Brain microvascular endothelial cell (primary cell): ENCODE measurements at regions not wholly inside any gene's neighbourhood (a gene's known extent, or its start where the extent isn't known, plus 50 kb on each side); places are given as distances from the start of the nearest gene placed in this dataset.

Source experiments
- DNase-seq: peaks from one replicate; pipeline ENCODE4 v3.0.0-alpha.2; 2020
- H3K27ac ChIP-seq: fragments of 250-450 bp; sonication (Bioruptor Pico); 2 replicates; pipeline ENCODE4 v1.5.1; 2020; ENCODE audit warnings: mild to moderate bottlenecking, moderate library complexity
- H3K27me3 ChIP-seq: fragments of 250-450 bp; sonication (Bioruptor Pico); replicated peaks from 2 replicates; pipeline ENCODE4 v1.5.1; 2020; ENCODE audit warnings: mild to moderate bottlenecking
- H3K36me3 ChIP-seq: fragments of 250-450 bp; sonication (Bioruptor Pico); replicated peaks from 2 replicates; pipeline ENCODE4 v1.5.1; 2020; ENCODE audit warnings: mild to moderate bottlenecking
- H3K4me3 ChIP-seq: 2 replicates; pipeline ENCODE4 v1.5.1; 2011; ENCODE audit warnings: low read depth, mild to moderate bottlenecking, control low read depth, low read length, moderate library complexity
- CTCF ChIP-seq: IDR thresholded peaks from 2 replicates; pipeline ENCODE4 v1.5.1; 2011; ENCODE audit warnings: low read depth, mild to moderate bottlenecking, moderate library complexity, low read length, control low read depth, inconsistent platforms; ENCODE audit errors: missing control alignments
- in situ Hi-C: cut with HindIII; loops from 2 replicates; pipeline ENCODE4 v1.10.0; 2017; ENCODE audit warnings: low sequenced_read_pairs, low pct_ligation_motif_present

DNA sequence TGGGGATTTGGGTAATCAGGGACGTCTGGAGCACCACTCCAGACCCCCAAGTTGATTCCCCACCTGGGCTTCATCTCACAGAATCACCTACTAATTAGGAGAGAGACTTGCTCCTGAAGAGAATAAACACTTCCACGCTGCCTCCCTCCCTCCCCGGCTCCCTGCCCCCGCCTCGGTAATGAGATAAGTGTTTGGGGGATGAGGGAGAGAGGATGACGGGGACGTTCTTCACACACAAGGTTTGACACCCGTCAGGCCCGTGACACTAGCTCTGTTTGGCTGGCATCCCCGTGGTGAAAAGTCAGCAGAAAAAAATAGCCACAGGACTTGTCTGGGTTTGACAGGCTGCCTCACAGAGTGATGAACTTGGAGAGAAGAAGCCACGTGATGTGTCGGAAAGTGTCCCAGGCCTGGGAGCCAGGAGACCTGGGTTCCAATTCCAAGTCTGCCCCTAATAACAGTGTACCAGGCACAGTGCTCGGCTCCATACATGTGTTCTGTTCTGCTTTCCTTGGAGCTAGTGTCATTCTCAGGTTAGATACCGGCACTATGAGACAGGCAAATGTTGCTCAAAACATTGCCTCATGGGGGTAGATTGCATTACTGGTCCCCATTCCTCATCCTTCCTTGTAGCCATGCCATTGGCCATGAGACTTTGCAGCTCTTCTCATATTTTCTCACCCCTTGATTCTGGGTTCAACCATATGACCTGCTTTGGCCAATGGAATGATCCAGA, 578.0 kb downstream of the BCOR start:
- H3K4me3 ChIP-seq: no peak overlapping the region
- TF ChIP-seq CTCF: no peak
- no peaks in the 10 kb centered on the region for H3K27me3 ChIP-seq
- H3K36me3 ChIP-seq: no peaks in the 10 kb centered on the region
- DNase-seq: no peak
- in situ Hi-C loops: no loop called here
- H3K27ac ChIP-seq: no peak overlapping the region

- H3K27me3 ChIP-seq: no peaks in the 10 kb centered on the region
- DNase-seq: no peak
- no peaks in the 10 kb centered on the region for H3K36me3 ChIP-seq
- in situ Hi-C loops: no loop called here
- no peak for TF ChIP-seq CTCF
- H3K27ac ChIP-seq: no peak overlapping the region
- H3K4me3 ChIP-seq: no peak overlapping the region
Measured at GRCh38 chrX:39525758-39526157, 572.0 kb downstream of the BCOR start.

DNA sequence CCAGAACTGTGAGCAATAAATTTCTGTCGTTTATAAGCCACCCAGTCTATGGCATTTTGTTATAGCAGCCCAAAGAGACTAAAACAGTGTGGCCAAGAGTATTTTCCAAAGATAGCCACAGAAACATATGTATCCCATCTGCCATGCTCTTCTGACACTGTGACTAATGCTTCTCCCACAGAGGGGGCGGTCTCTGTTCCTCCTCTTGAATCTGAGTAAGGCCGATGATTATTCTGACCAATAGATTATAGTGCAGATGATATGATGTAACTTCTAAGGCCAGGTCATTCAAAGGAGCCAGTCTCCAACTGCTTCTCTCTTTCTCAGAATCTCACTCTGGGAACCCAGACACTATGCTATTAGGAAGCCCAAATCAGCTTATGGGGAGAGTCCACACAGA, 570.7 kb downstream of the BCOR start:
- Histone ChIP-seq H3K4me3 (no peak overlapping the region), H3K36me3 (no peaks in the 10 kb centered on the region), H3K27me3 (no peaks in the 10 kb centered on the region), H3K27ac (no peak overlapping the region)
- TF ChIP-seq CTCF: no peak
- DNase-seq: peak; percentile 52
- in situ Hi-C loops: no loop called here

DNA sequence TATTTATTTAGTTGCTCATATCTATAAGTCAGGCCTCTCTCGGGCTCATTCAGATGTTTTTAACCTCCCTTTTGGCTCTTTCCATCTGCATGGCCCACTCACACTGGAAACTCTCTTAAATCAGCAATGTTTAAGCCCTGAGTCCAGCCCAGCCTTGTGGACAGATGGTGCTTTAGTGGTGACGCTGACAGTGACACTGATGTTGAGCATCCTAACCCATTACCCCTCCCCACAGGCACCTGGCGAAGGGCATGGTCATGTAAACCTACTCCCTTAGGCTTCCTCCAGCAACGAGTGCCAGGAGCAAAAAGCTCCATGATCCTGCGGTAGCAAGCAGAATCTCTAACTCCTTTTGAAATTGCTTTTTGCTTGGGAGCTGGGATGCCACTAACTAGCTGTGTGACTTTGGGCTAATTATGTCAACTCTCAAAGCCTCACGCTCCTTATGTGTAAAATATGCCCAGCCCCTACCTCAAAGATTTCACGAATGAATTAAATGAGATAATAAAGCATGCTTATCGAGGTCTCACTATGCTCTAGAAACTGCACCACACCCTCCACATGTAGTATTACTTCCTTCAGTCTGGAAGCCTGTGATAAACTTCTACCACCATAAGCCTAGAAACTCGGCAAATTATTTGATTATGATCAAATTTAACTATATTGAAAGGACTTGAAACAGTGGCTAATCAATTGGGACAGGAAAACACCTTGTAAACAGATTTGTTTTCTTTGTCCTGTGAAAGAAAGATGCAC, 569.4 kb downstream of the BCOR start:
- in situ Hi-C loops: no loop called here
- Histone ChIP-seq H3K27me3 (no peaks in the 10 kb centered on the region), H3K27ac (no peak overlapping the region), H3K36me3 (no peaks in the 10 kb centered on the region), H3K4me3 (no peak overlapping the region)
- no peak for DNase-seq
- TF ChIP-seq CTCF: no peak

GRCh38 chrX:39532761-39533160, 565.0 kb downstream of the BCOR start:
- TF ChIP-seq CTCF: no peak
- Histone ChIP-seq H3K27ac (no peak overlapping the region), H3K27me3 (peaks cover 3% of the 10 kb centered on the region), H3K4me3 (no peak overlapping the region), H3K36me3 (no peaks in the 10 kb centered on the region)
- in situ Hi-C loops: no loop called here
- no peak for DNase-seq
